HG02763 (cell line): ENCODE measurements at regions not wholly inside any gene's neighbourhood (a gene's known extent, or its start where the extent isn't known, plus 50 kb on each side); places are given as distances from the start of the nearest gene placed in this dataset.
"Not testable (repeated sequence)": the region's sequence is repeated elsewhere in the genome, so short reads cannot be mapped to it uniquely, and the experiment has no call there.

Experiments used
- ATAC-seq: cut with Tn5 transposase; IDR thresholded peaks from one replicate; pipeline ENCODE4 v1.9.1; 2021; ENCODE audit warnings: mild to moderate bottlenecking, moderate library complexity; ENCODE audit not compliant: unreplicated experiment

- no peak for ATAC-seq
Measured at GRCh38 chr12:46942579-46942978, 116.8 kb upstream of the SLC38A4 start.

GRCh38 chr12:46944088-46944487 lies 118.3 kb upstream of the SLC38A4 start:
- ATAC-seq = no peak

- ATAC-seq = no peak
Measured at GRCh38 chr12:46944771-46945170, 119.0 kb upstream of the SLC38A4 start.

- no peak for ATAC-seq
Measured at GRCh38 chr12:46945591-46945990, 119.8 kb upstream of the SLC38A4 start.

DNA sequence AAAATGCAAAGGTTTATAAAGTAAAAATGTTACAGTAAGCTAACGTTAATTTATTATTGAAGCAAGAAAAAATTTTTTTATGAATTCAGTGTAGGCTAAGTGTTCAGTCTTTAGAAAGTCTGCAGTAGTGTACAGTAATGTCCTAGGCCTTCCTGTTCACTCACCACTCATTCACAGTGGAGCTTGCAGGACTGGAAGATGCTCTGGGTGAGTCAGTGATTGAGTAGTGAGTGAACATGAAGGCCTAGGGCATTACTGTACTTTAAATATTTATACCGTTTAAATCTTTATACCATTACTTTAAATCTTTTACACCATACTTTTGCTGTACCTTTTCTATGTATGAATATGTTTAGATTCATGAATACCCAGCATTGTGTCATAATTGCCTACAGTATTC lies 120.3 kb upstream of the SLC38A4 start:
- no peak for ATAC-seq

DNA sequence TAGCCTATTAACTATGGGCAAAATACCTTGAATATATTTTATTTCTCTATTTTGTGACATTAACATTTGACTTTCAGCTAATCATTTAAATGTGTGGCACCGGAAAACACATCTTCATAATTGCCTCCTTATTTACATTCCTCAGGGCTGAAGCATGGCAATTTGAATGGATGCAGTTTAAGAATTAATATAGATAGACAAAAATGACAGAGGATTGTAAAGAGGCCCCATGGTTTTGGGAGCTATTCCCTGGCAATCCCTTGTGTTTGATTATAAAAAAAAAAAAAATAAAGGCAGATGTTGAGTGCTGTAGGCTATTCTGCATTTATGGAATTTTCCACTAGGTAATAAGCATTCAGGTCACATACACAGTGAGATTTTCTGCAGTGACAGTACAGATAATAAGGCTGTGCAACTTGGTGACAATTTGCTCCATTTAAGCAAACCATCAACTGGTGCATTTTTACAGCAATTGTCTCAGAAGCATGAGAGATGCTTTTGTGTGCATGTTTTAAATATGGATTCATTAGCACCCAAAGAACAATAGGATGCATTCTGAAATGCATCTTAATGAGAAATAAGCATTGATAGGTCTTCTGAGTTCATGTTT lies 123.2 kb upstream of the SLC38A4 start:
- ATAC-seq = no peak

DNA sequence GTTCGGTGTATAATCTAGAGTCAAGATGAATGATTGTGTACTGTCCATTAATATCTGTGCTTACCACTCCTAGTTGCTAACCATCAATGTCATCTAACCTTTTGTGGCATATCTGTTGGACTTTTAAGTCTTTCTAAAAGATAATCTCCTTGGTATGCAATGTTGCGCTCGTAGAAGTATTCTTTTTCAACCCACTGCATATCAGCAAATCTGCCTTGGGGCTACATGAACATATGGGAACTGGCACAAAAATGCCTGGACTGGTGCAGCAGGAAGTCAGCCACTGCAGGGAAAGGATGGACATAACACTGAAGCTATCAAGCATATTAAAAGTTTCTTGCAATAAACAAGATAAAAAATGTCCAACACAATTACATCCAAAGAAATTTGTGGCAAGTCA lies 124.3 kb upstream of the SLC38A4 start:
- ATAC-seq = no peak

DNA sequence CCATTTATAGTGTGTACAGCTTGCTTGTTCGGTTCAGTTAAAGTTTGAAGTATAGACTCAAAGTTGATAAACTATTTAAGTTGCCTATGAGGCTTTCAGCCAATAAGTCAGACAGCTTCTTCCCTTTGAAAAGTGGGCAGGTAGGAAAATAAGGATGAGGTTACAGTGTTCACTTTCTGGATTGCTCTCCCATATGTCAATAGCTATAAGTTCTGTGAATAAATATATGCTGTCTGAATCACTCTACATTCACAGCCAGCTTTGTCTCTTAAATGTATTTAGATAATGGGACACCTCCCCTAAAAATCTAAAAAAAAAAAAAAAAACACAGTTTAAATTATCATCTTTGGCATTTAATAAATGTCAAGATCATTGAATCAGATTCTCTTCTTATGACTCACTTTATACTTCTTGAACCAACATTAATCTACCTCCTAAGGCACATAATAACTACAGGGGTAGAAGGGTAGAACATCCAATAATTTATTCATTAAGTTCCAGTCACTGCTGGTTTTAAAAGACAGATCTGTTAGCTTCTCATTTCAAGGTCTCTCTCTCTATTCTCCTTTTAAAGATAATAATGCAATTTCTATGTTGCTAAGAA lies 126.4 kb upstream of the PCED1B start:
- no peak for ATAC-seq

- ATAC-seq = no peak
Measured at GRCh38 chr12:46956451-46957035, 122.9 kb upstream of the PCED1B start.

DNA sequence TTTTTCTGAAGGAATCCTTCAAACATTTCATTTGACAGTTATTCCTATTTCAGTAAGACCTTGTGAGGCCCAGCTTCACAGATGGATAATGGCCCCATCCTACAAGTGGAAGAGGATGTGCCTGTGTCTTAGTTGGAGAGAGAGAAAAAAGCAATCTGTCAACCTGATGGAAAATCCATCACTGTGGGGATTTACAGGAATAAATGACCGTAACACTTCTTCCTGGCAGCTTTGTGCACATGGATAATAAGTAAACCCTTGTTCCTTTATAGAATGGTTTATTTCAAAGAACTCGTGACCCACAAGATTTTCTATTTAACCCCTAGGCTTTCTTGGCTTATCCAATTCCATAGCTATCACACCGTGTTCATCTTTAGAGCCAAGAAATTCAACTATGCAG lies 121.4 kb upstream of the PCED1B start:
- ATAC-seq = no peak

- ATAC-seq = no peak
Measured at GRCh38 chr12:46958599-46959290, 120.7 kb upstream of the PCED1B start.

DNA sequence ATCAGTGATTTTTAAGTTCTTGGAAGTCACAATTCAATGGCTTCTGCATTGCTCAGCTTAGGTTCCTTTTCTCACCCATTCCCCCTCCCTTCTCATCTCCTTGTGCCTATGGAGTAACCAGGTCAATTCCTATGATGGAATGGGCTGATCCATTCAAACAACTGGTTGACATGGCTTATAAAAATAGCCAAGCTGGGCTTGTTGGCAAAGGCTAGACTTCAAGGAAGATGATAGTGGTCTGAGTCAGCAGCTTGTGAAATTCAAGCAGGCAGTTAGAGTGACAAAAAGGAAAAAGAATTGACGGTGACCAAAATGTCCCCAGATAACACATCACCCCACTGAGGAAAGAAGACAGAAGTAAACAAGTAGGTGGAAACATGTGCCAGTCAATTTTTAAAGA lies 119.9 kb upstream of the PCED1B start:
- ATAC-seq = no peak

DNA sequence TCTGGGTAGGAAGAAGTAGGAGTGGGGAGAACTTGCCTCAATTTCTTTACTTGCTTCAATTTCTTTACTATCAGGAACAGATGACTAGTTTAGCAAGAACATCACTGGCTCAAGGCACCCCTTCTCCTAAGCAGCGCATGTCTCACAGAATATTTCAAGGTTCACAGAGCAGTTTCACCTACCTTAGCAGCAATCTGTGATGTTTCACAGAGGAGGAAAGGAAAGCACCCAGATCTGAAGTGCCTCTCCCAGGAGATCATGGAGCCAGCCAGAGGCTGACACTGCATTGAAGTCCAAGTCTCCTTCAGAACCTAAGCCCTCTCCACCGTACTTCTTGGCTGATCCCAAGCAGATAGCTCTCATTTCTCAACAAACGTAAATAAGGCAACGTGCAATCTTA lies 118.7 kb upstream of the PCED1B start:
- ATAC-seq = no peak

GRCh38 chr12:46963191-46963590 lies 116.2 kb upstream of the PCED1B start:
- no peak for ATAC-seq

- no peak for ATAC-seq
Measured at GRCh38 chr12:46963977-46964971, 115.1 kb upstream of the PCED1B start.

DNA sequence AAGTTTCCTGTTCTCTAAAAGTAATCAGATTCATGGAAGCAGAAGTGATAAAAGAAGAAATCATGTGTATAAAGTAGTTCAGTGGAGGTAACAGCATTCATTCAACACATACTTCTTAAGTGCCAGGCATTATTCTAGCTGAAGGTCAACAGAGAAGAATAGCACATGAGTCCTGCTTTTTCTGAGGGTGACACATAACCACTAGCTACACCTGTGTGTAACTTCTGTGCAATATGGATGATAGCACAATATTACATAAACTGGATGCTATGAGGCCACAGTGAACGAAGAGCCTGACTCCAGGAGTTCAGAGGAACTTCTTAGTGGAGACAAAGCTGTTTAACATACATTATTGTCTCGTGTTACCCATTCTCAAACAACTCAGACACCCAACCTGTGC lies 114.3 kb upstream of the PCED1B start:
- ATAC-seq = no peak

- no peak for ATAC-seq
Measured at GRCh38 chr12:46965880-46966279, 113.5 kb upstream of the PCED1B start.

DNA sequence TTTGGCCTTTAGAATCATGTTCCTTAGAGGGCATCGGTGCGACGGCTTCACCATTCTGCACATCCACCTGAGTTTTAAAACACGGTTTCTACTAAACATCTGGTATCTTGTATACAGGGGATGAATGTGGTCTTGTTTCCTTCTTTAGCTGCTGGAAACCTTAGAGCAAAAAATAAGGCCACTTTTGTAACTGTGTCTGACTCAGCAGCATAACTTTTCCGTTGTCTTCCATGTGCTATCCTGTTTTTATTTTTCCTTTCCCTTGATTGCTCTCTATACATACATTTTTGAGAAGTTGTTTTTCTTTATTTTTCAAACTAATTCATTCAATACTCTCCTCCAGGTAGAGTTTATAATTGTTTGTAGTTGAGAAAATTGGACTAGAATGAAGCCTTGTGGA lies 108.8 kb upstream of the PCED1B start:
- no peak for ATAC-seq

- not testable (repeated sequence) for ATAC-seq
Measured at GRCh38 chr12:46973937-46974336, 105.5 kb upstream of the PCED1B start.

DNA sequence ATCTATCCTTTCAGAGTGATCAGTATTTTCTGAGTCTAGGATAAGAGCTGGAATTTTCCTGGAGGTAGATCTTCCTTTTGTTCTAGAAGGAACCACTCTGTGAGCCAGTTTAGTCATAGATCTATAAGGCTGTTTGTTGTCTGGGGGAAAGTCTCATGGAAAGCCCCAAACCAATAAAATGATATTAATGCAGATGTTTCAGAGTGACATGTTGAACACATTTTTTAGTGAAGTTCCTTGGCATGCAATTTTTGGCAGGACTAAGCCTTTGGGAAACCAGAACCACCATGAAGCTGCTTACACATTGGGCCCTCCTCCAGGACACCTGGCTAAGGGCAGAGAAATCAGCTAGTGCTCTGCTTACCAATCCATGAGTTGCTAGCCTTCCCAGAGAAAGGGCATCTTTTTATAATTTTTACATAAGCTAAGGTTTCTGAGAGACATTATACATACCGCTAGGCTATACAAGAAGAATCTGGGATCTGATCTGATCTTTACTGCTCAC lies 101.5 kb upstream of the PCED1B start:
- no peak for ATAC-seq

- no peak for ATAC-seq
Measured at GRCh38 chr12:46981622-46982021, 97.8 kb upstream of the PCED1B start.
